H9 (cell line): ENCODE measurements at regions not wholly inside any gene's neighbourhood (a gene's known extent, or its start where the extent isn't known, plus 50 kb on each side); places are given as distances from the start of the nearest gene placed in this dataset.

Experiments used
- DNase-seq: peaks from one replicate; pipeline ENCODE4 v3.0.0-alpha.2; 2017
- H2AFZ ChIP-seq: one replicate; pipeline ENCODE4 v1.6.1; 2013; ENCODE audit warnings: mild to moderate bottlenecking, low read length, control low read depth, moderate library complexity
- H2AK5ac ChIP-seq: 2 replicates; pipeline ENCODE4 v1.6.1; 2013; ENCODE audit warnings: low read length, control low read depth, mixed read lengths; ENCODE audit not compliant: insufficient read length
- H2BK120ac ChIP-seq: one replicate; pipeline ENCODE4 v1.6.1; 2013; ENCODE audit warnings: low read depth, mild to moderate bottlenecking, low read length, control low read depth, inconsistent platforms; ENCODE audit not compliant: poor library complexity, severe bottlenecking
- H2BK12ac ChIP-seq: 2 replicates; pipeline ENCODE4 v1.6.1; 2013; ENCODE audit warnings: low read length, control low read depth, mixed read lengths, low read depth; ENCODE audit not compliant: insufficient read length
- H2BK15ac ChIP-seq: 2 replicates; pipeline ENCODE4 v1.6.1; 2013; ENCODE audit warnings: low read depth, low read length, control low read depth
- H2BK20ac ChIP-seq: one replicate; pipeline ENCODE4 v1.6.1; 2013; ENCODE audit warnings: low read depth, mild to moderate bottlenecking, low read length, control low read depth, inconsistent platforms; ENCODE audit not compliant: poor library complexity, severe bottlenecking
- H2BK5ac ChIP-seq: 2 replicates; pipeline ENCODE4 v1.6.1; 2013; ENCODE audit warnings: low read length, control low read depth, mixed read lengths; ENCODE audit not compliant: insufficient read length
- H3K14ac ChIP-seq: 2 replicates; pipeline ENCODE4 v1.6.1; 2013; ENCODE audit warnings: low read length, control low read depth; ENCODE audit not compliant: insufficient read depth
- H3K18ac ChIP-seq: 2 replicates; pipeline ENCODE4 v1.6.1; 2013; ENCODE audit warnings: low read depth, mild to moderate bottlenecking, mixed read lengths, low read length, control low read depth; ENCODE audit not compliant: insufficient read length
- H3K23ac ChIP-seq: 2 replicates; pipeline ENCODE4 v1.6.1; 2013; ENCODE audit warnings: low read length, control low read depth, mixed read lengths, low read depth; ENCODE audit not compliant: insufficient read length
- H3K23me2 ChIP-seq: 2 replicates; pipeline ENCODE4 v1.6.1; 2013; ENCODE audit warnings: low read depth, mild to moderate bottlenecking, mixed read lengths, low read length, control low read depth; ENCODE audit not compliant: insufficient read length, poor library complexity, severe bottlenecking
- H3K27ac ChIP-seq: 2 replicates; pipeline ENCODE4 v1.5.1; 2013; ENCODE audit warnings: low read length, control low read depth, mixed read lengths, low read depth; ENCODE audit not compliant: insufficient read length
- H3K27me3 ChIP-seq: 2 replicates; pipeline ENCODE4 v1.6.1; 2013; ENCODE audit warnings: low read length, control low read depth, inconsistent platforms; ENCODE audit not compliant: insufficient read depth
- H3K4ac ChIP-seq: 2 replicates; pipeline ENCODE4 v1.6.1; 2013; ENCODE audit warnings: low read depth, mild to moderate bottlenecking, control low read depth, inconsistent platforms, low read length, moderate library complexity
- H3K4me1 ChIP-seq: 2 replicates; pipeline ENCODE4 v1.6.1; 2013; ENCODE audit warnings: low read length, control low read depth, inconsistent platforms; ENCODE audit not compliant: insufficient read depth
- H3K4me2 ChIP-seq: 2 replicates; pipeline ENCODE4 v1.6.1; 2013; ENCODE audit warnings: low read length, control low read depth, mixed read lengths; ENCODE audit not compliant: insufficient read length, insufficient read depth
- H3K56ac ChIP-seq: 2 replicates; pipeline ENCODE4 v1.6.1; 2013; ENCODE audit warnings: low read depth, mild to moderate bottlenecking, mixed read lengths, low read length, control low read depth; ENCODE audit not compliant: insufficient read length
- H3K79me1 ChIP-seq: 2 replicates; pipeline ENCODE4 v1.6.1; 2013; ENCODE audit warnings: low read depth, mild to moderate bottlenecking, moderate library complexity, low read length, control low read depth, inconsistent platforms; ENCODE audit not compliant: insufficient read depth, poor library complexity, severe bottlenecking
- H3K79me2 ChIP-seq: 2 replicates; pipeline ENCODE4 v1.6.1; 2013; ENCODE audit warnings: low read length, control low read depth, inconsistent platforms; ENCODE audit not compliant: insufficient read depth
- H3K9ac ChIP-seq: 2 replicates; pipeline ENCODE4 v1.6.1; 2013; ENCODE audit warnings: low read length, control low read depth, mixed read lengths; ENCODE audit not compliant: insufficient read length; ENCODE audit errors: extremely low read depth
- H3K9me3 ChIP-seq: one replicate; pipeline ENCODE4 v1.6.1; 2013; ENCODE audit warnings: low read depth, low read length, inconsistent platforms; ENCODE audit not compliant: control insufficient read depth
- H3T11ph ChIP-seq: one replicate; pipeline ENCODE4 v1.6.1; 2013; ENCODE audit warnings: mild to moderate bottlenecking, low read length, control low read depth, inconsistent platforms
- H4K20me1 ChIP-seq: one replicate; pipeline ENCODE4 v1.6.1; 2013; ENCODE audit not compliant: control insufficient read depth, insufficient read length, insufficient read depth
- H4K5ac ChIP-seq: 2 replicates; pipeline ENCODE4 v1.6.1; 2013; ENCODE audit warnings: low read depth, mild to moderate bottlenecking, mixed read lengths, low read length, control low read depth; ENCODE audit not compliant: insufficient read length
- H4K8ac ChIP-seq: replicated peaks from 2 replicates; pipeline ENCODE4 v1.6.1; 2013; ENCODE audit warnings: low read length, control low read depth, mixed read lengths, low read depth; ENCODE audit not compliant: insufficient read length
- H4K91ac ChIP-seq: 2 replicates; pipeline ENCODE4 v1.6.1; 2013; ENCODE audit warnings: low read depth, mild to moderate bottlenecking, moderate library complexity, mixed read lengths, low read length, control low read depth; ENCODE audit not compliant: insufficient read length
- H3K27ac Mint-ChIP-seq, 3 experiments: 2 replicates in 2 of 3; 3 replicates in 1 of 3; pipeline ENCODE4 v1.8.0; 2020 to 2021; ENCODE audit warnings: mixed read lengths in 3 of 3, mild to moderate bottlenecking in 1 of 3, moderate library complexity in 1 of 3
- H3K27me3 Mint-ChIP-seq: 2 replicates; pipeline ENCODE4 v1.8.0; 2021; ENCODE audit warnings: low read depth, mild to moderate bottlenecking, moderate library complexity, mixed read lengths
- H3K36me3 Mint-ChIP-seq, 3 experiments: 2 replicates in 2 of 3; 3 replicates in 1 of 3; pipeline ENCODE4 v1.8.0; 2020 to 2021; ENCODE audit warnings: low read depth in 3 of 3, mixed read lengths in 3 of 3; ENCODE audit not compliant: insufficient read depth in 1 of 3
- H3K4me1 Mint-ChIP-seq, 2 experiments: 2 replicates each; pipeline ENCODE4 v1.8.0; 2020; ENCODE audit warnings: mixed read lengths in 2 of 2
- H3K4me3 Mint-ChIP-seq, 2 experiments: 2 replicates in 1 of 2; 3 replicates in 1 of 2; pipeline ENCODE4 v1.8.0; 2020 to 2021; ENCODE audit warnings: mild to moderate bottlenecking in 2 of 2, mixed read lengths in 2 of 2, moderate library complexity in 1 of 2
- H3K9me3 Mint-ChIP-seq, 2 experiments: 2 replicates in 1 of 2; 3 replicates in 1 of 2; pipeline ENCODE4 v1.8.0; 2020; ENCODE audit warnings: mild to moderate bottlenecking in 2 of 2, mixed read lengths in 2 of 2, moderate library complexity in 1 of 2
- CTCF ChIP-seq: fragments of 200-600 bp; sonication (generic); conservative IDR thresholded peaks from 3 replicates; pipeline ENCODE4 v1.8.0; 2021; ENCODE audit warnings: antibody characterized with exemption, mild to moderate bottlenecking
- WGBS: extraction: QIAGEN DNeasy Blood & Tissue Kit; methylation state at CpG from one replicate; pipeline ENCODE4 v1.1.7; 2013; ENCODE audit warnings: missing lambda C conversion rate, low lambda C conversion rate, mixed read lengths; ENCODE audit not compliant: insufficient read length; ENCODE audit errors: extremely low coverage; 5-methylcytosine and 5-hydroxymethylcytosine counted together

GRCh38 chr13:57568865-57569264 is 62.7 kb upstream of the PCDH17 start:
- H3K4me3 Mint-ChIP-seq, result no peak overlapping the region
- H3K4ac ChIP-seq, result no peak overlapping the region
- H3K79me1 ChIP-seq, result no peaks in the 10 kb centered on the region
- no peak overlapping the region for H2AFZ ChIP-seq
- H2BK20ac ChIP-seq, result no peak overlapping the region
- no peak overlapping the region for H2BK5ac ChIP-seq
- H4K8ac ChIP-seq, result no peak overlapping the region
- H2AK5ac ChIP-seq, result no peak overlapping the region
- H3K27ac ChIP-seq, result no peak overlapping the region
- no peaks in the 10 kb centered on the region for H3K79me2 ChIP-seq
- no peak overlapping the region for H3K4me2 ChIP-seq
- no peaks in the 10 kb centered on the region for H3K9me3 Mint-ChIP-seq
- no peaks in the 10 kb centered on the region for H4K20me1 ChIP-seq
- no CpG with 5 or more reads among the region's 2 CpGs for WGBS
- no peak overlapping the region for H4K5ac ChIP-seq
- H3K18ac ChIP-seq, result no peak overlapping the region
- H3K23ac ChIP-seq, result no peak overlapping the region
- no peaks in the 10 kb centered on the region for H3K23me2 ChIP-seq
- no peak overlapping the region for H2BK15ac ChIP-seq
- H3T11ph ChIP-seq, result no peak overlapping the region
- H3K56ac ChIP-seq, result no peak overlapping the region
- no peak overlapping the region for H3K27ac Mint-ChIP-seq
- DNase-seq, result no peak
- H3K4me1 Mint-ChIP-seq, result no peaks in the 10 kb centered on the region
- H3K9ac ChIP-seq, result no peak overlapping the region
- no peaks in the 10 kb centered on the region for H3K4me1 ChIP-seq
- no peak overlapping the region for H2BK120ac ChIP-seq
- H3K27me3 Mint-ChIP-seq, result no peaks in the 10 kb centered on the region
- H3K14ac ChIP-seq, result no peak overlapping the region
- no peak for TF ChIP-seq CTCF
- H3K27me3 ChIP-seq, result no peaks in the 10 kb centered on the region
- H3K36me3 Mint-ChIP-seq, result peaks cover 0 to 2% (median 0%) of the 10 kb centered on the region in 3 experiments; a peak in 1 of 7 replicates
- no peak overlapping the region for H4K91ac ChIP-seq
- H3K9me3 ChIP-seq, result no peaks in the 10 kb centered on the region
- no peak overlapping the region for H2BK12ac ChIP-seq
